Fibroblast of skin of back (primary cell): ENCODE measurements at regions not wholly inside any gene's neighbourhood (a gene's known extent, or its start where the extent isn't known, plus 50 kb on each side); places are given as distances from the start of the nearest gene placed in this dataset.

ENCODE experiments used
- DNase-seq: peaks from one replicate; pipeline ENCODE4 v3.0.0-alpha.2; 2013

- no peak for DNase-seq
Observed at GRCh38 chr9:14961372-14962068, 51.3 kb upstream of the FREM1 start.

GRCh38 chr9:14960881-14961280 lies 50.7 kb upstream of the FREM1 start:
- DNase-seq = no peak
